Esophagus muscularis mucosa (tissue), 4 donors: ENCODE measurements at regions not wholly inside any gene's neighbourhood (a gene's known extent, or its start where the extent isn't known, plus 50 kb on each side); places are given as distances from the start of the nearest gene placed in this dataset.

ENCODE experiments used
- DNase-seq: peaks from one replicate; pipeline ENCODE4 v3.0.0-alpha.2; 2017; ENCODE audit errors: extremely low spot score
- H3K27ac ChIP-seq, 4 donors: fragments of 200-600 bp; sonication (generic); replicated peaks in 1 of 4; 1 replicate in 3 of 4; 2 replicates in 1 of 4; pipeline ENCODE4 v1.5.1; 2016 to 2019; ENCODE audit warnings: mild to moderate bottlenecking in 1 of 4
- H3K27me3 ChIP-seq, 4 donors: fragments of 200-600 bp; sonication (generic); one replicate each; pipeline versions ENCODE4 v1.5.1 to v1.6.0; 2016 to 2019
- H3K36me3 ChIP-seq, 4 donors: fragments of 200-600 bp; sonication (generic); one replicate each; pipeline ENCODE4 v1.5.1; 2016 to 2019
- H3K4me1 ChIP-seq, 4 donors: fragments of 200-600 bp; sonication (generic); one replicate each; pipeline ENCODE4 v1.5.1; 2016 to 2019
- H3K4me3 ChIP-seq, 4 donors: fragments of 200-600 bp; sonication (generic); 1 replicate in 2 of 4; 2 replicates in 2 of 4; pipeline ENCODE4 v1.5.1; 2016 to 2019; ENCODE audit warnings: mild to moderate bottlenecking in 4 of 4, moderate library complexity in 1 of 4
- H3K9me3 ChIP-seq, 4 donors: fragments of 200-600 bp; sonication (generic); 1 replicate in 3 of 4; 2 replicates in 1 of 4; pipeline ENCODE4 v1.5.1; 2016 to 2019
- EP300 ChIP-seq: sonication (generic); formaldehyde crosslinking; IDR thresholded peaks from one replicate; pipeline ENCODE4 v1.6.1; 2017; ENCODE audit warnings: antibody characterized with exemption
- POLR2A ChIP-seq: fragments of 450-650 bp; IDR thresholded peaks from one replicate; pipeline ENCODE4 v1.6.1; 2017; ENCODE audit warnings: antibody characterized with exemption, moderate library complexity, mild to moderate bottlenecking, low read depth
- POLR2AphosphoS5 ChIP-seq, 2 donors: sonication (generic); formaldehyde crosslinking; IDR thresholded peaks; one replicate each; pipeline ENCODE4 v1.6.1; 2017; ENCODE audit warnings: antibody characterized with exemption in 2 of 2
- WGBS: methylation state at CpG from one replicate; pipeline ENCODE4 v1.1.5; 2018; 5-methylcytosine and 5-hydroxymethylcytosine counted together
- intact Hi-C: fragments of 100-400 bp; cut with DNase I; formaldehyde crosslinking; loops from one replicate; pipeline ENCODE4 v1.15.1; 2023
- TF ChIP-seq, protein P1 (sequence below), 3 experiments: fragments of 200-600 bp in 2 of 3; fragments of 450-650 bp in 1 of 3; sonication (generic) in 2 of 3; IDR thresholded peaks; one replicate each; pipeline ENCODE4 v1.5.1; 2017 to 2019; ENCODE audit warnings: antibody characterized with exemption in 3 of 3, mild to moderate bottlenecking in 2 of 3, moderate library complexity in 1 of 3

DNA sequence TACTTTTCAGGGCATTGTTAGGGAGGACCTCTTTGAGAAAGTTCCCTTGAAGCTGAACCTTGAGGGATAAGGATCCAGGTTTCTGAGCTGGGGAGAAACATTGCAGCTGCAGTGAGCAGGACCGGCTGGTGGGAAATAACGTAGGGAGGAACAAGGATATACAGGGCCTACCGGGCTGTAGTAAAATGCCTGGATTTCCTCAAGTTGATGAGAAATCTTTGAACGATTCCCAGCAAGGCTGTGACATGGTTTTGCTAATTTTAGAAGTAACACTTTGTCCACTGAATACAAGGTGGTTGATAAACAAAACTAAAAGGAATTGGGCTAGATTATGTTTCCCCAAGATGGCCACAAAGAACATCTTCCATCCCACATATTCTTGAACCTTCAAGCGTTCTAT lies 137.0 kb upstream of the AGBL1 start:
- Histone ChIP-seq H3K36me3 (no peaks in the 10 kb centered on the region), H3K27ac (no peak overlapping the region), H3K27me3 (no peaks in the 10 kb centered on the region), H3K4me3 (no peak overlapping the region), H3K4me1 (no peaks in the 10 kb centered on the region), H3K9me3 (no peaks in the 10 kb centered on the region)
- DNase-seq = no peak
- WGBS = 71% methylated on average over 5 of the region's 5 CpGs
- intact Hi-C loops = no loop called here
- TF ChIP-seq POLR2AphosphoS5 (IDR thresholded peaks at IDR 0.05) = no peak
- TF ChIP-seq, protein P1, sequence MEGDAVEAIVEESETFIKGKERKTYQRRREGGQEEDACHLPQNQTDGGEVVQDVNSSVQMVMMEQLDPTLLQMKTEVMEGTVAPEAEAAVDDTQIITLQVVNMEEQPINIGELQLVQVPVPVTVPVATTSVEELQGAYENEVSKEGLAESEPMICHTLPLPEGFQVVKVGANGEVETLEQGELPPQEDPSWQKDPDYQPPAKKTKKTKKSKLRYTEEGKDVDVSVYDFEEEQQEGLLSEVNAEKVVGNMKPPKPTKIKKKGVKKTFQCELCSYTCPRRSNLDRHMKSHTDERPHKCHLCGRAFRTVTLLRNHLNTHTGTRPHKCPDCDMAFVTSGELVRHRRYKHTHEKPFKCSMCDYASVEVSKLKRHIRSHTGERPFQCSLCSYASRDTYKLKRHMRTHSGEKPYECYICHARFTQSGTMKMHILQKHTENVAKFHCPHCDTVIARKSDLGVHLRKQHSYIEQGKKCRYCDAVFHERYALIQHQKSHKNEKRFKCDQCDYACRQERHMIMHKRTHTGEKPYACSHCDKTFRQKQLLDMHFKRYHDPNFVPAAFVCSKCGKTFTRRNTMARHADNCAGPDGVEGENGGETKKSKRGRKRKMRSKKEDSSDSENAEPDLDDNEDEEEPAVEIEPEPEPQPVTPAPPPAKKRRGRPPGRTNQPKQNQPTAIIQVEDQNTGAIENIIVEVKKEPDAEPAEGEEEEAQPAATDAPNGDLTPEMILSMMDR (IDR thresholded peaks at IDR 0.05) = no peak
- no peak for TF ChIP-seq EP300
- TF ChIP-seq POLR2A = no peak

DNA sequence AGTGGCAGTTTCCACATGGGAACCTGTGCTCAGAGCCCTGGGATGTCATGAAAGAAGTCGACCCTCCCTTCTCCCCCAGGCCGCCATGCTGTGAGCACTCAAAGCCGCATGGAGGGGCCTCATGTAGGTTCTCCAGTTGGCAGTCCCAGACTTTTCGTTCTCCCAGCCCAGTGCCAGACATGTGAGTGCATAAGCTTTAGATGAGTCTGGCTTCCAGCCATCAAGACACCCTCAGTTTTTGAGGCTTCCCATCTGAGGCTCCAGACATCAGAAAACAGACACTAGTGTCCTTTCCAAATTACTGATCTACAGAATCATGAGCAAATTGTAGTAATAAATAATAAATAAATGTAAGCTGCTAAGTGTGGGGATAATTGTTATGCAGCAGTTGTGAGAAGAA lies 136.5 kb upstream of the AGBL1 start:
- 70% methylated on average over 4 of the region's 4 CpGs for WGBS
- intact Hi-C loops = no loop called here
- Histone ChIP-seq H3K4me1 (no peaks in the 10 kb centered on the region), H3K9me3 (no peaks in the 10 kb centered on the region), H3K27me3 (peaks cover 0 to 3% (median 0%) of the 10 kb centered on the region in 4 donors), H3K36me3 (no peaks in the 10 kb centered on the region), H3K4me3 (no peak overlapping the region), H3K27ac (no peak overlapping the region)
- no peak for DNase-seq
- no peak for TF ChIP-seq POLR2A
- no peak for TF ChIP-seq POLR2AphosphoS5 (IDR thresholded peaks at IDR 0.05)
- TF ChIP-seq, protein P1 (IDR thresholded peaks at IDR 0.05) = no peak
- no peak for TF ChIP-seq EP300

DNA sequence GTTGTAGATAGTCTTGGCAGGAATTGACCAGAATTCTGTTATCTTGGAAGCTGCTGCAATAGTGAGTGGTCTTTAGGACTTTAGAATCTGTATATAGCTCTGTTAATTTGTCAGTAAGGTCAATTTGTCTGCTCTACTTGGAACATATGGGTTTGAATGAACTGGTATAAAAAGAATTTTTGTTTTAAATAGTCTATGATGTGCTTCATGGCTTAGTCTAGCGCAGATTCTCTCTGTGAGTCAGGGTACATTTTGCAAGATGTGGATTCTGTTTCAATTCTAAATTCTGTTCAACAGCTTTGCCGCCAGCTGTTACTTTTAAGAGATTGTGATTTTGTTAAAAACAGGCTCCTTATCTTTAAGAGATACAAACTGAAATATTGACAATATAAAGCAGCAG lies 135.9 kb upstream of the AGBL1 start:
- 78% methylated on average over 2 of the region's 2 CpGs for WGBS
- H3K27me3 ChIP-seq = peaks cover 0 to 4% (median 0%) of the 10 kb centered on the region in 4 donors
- H3K36me3 ChIP-seq = no peaks in the 10 kb centered on the region
- intact Hi-C loops = no loop called here
- no peaks in the 10 kb centered on the region for H3K9me3 ChIP-seq
- H3K4me1 ChIP-seq = no peaks in the 10 kb centered on the region
- DNase-seq = no peak
- TF ChIP-seq POLR2AphosphoS5 (IDR thresholded peaks at IDR 0.05) (no peak), POLR2A (no peak), EP300 (no peak)
- TF ChIP-seq, protein P1 (IDR thresholded peaks at IDR 0.05) = no peak
- H3K27ac ChIP-seq = no peak overlapping the region
- H3K4me3 ChIP-seq = no peak overlapping the region

DNA sequence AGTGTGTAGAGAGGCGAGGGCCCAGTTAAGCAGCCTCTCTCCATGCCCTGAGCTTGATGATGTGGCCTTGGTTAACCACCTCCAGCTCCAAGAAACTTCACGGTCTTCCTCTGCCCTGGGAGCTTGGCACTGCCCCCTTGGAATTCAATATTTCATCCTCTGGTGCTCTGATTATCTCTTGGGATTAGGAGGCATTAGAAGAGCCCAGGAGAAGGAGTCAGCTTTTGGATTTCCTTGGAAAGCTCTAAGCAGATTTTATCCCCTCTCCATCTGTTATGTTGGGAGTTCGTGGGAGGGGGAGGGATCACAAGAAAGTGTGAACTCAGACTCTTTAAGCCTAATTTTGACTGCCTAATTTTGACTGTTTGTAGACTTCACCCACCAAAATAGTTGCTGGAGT lies 132.7 kb upstream of the AGBL1 start:
- Histone ChIP-seq H3K27me3 (peaks cover 0 to 4% (median 0%) of the 10 kb centered on the region in 4 donors), H3K4me3 (no peak overlapping the region), H3K27ac (no peak overlapping the region), H3K36me3 (no peaks in the 10 kb centered on the region), H3K9me3 (no peaks in the 10 kb centered on the region), H3K4me1 (no peaks in the 10 kb centered on the region)
- intact Hi-C loops = no loop called here
- 78% methylated on average over 3 of the region's 3 CpGs for WGBS
- no peak for DNase-seq
- TF ChIP-seq POLR2A (no peak), EP300 (no peak), POLR2AphosphoS5 (IDR thresholded peaks at IDR 0.05) (no peak)
- TF ChIP-seq, protein P1 (IDR thresholded peaks at IDR 0.05) = no peak

DNA sequence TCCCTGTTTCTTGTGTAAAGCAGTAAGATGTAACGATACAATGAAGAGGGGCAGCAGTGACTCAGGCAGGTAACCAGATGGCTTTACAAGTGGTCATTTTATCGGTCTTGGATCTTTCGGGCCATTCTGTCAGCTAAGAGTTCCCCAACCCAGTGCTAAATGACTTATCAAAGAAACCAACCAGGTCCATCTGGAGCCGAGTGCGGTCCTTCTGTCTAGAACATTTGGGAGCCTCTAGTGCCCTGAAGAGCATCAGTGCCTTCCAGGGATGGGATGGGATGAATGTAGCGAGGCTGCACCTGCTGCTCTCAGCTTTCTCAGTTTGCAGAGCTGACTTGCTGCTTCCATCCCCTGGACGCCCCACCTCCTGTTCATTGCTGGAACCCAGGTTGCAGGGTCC lies 131.7 kb upstream of the AGBL1 start:
- DNase-seq = no peak
- no peak for TF ChIP-seq EP300
- TF ChIP-seq, protein P1 (IDR thresholded peaks at IDR 0.05) = no peak
- TF ChIP-seq POLR2AphosphoS5 (IDR thresholded peaks at IDR 0.05) = no peak
- no peak for TF ChIP-seq POLR2A
- Histone ChIP-seq H3K4me3 (no peak overlapping the region), H3K27ac (no peak overlapping the region), H3K4me1 (no peaks in the 10 kb centered on the region), H3K9me3 (no peaks in the 10 kb centered on the region), H3K27me3 (peaks cover 0 to 4% (median 0%) of the 10 kb centered on the region in 4 donors), H3K36me3 (no peaks in the 10 kb centered on the region)
- intact Hi-C loops = no loop called here
- WGBS = 94% methylated on average over 7 of the region's 7 CpGs
